Neural progenitor cell (in vitro differentiated cells): ENCODE measurements at regions not wholly inside any gene's neighbourhood (a gene's known extent, or its start where the extent isn't known, plus 50 kb on each side); places are given as distances from the start of the nearest gene placed in this dataset.

Source experiments
- EZH2 ChIP-seq: fragments of 200-600 bp; sonication (generic); IDR thresholded peaks from 2 replicates; pipeline ENCODE4 v1.6.1; 2017; ENCODE audit warnings: antibody characterized with exemption, mild to moderate bottlenecking, moderate library complexity
- TF ChIP-seq, protein P1 (sequence below): fragments of 200-600 bp; sonication (generic); IDR thresholded peaks from 2 replicates; pipeline ENCODE4 v1.5.1; 2017; ENCODE audit warnings: antibody characterized with exemption, mild to moderate bottlenecking

DNA sequence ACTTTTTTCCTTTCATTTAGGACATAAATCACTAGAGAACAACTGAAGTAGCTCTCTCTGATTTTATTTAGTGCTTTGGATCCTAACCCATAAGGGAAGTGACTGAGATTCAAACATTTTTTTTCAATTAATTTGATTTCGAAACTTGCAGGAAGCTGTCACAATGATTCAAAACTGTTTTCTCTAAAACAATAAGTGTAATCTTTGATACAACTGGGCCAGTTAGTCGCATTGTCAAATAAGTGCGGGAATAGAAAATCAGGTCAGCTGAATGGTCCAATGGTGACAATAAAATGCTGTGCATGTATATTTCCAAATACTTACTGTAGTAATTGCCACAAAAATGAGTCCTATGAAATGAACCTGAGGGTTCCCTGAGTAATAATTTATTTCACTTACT lies 930.8 kb downstream of the TFAP2A start:
- TF ChIP-seq, protein P1, sequence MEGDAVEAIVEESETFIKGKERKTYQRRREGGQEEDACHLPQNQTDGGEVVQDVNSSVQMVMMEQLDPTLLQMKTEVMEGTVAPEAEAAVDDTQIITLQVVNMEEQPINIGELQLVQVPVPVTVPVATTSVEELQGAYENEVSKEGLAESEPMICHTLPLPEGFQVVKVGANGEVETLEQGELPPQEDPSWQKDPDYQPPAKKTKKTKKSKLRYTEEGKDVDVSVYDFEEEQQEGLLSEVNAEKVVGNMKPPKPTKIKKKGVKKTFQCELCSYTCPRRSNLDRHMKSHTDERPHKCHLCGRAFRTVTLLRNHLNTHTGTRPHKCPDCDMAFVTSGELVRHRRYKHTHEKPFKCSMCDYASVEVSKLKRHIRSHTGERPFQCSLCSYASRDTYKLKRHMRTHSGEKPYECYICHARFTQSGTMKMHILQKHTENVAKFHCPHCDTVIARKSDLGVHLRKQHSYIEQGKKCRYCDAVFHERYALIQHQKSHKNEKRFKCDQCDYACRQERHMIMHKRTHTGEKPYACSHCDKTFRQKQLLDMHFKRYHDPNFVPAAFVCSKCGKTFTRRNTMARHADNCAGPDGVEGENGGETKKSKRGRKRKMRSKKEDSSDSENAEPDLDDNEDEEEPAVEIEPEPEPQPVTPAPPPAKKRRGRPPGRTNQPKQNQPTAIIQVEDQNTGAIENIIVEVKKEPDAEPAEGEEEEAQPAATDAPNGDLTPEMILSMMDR, result no peak
- no peak for TF ChIP-seq EZH2
